Panc1 (cell line): ENCODE measurements at regions not wholly inside any gene's neighbourhood (a gene's known extent, or its start where the extent isn't known, plus 50 kb on each side); places are given as distances from the start of the nearest gene placed in this dataset.

Experiments used
- ATAC-seq: fragments of 200-7000 bp; cut with Tn5 transposase; 2 replicates; pipeline ENCODE4 v1.9.1; 2020; ENCODE audit warnings: mild to moderate bottlenecking, moderate library complexity
- BruUV-seq: library from RNA; stranded (reverse); fragments of 400-500 nt; replicated peaks from 2 replicates; lab custom pipeline; 2021; lab: Mats Ljungman, UMichigan
- CTCF ChIA-PET: fragments of 300-600 bp; sonication (Branson Sonifier 250); formaldehyde crosslinking; loops from one replicate; lab custom pipeline; 2022; ENCODE audit warnings: antibody characterized with exemption; lab: Charles Lee
- POLR2A ChIA-PET: fragments of 300-600 bp; sonication (Branson Sonifier 250); formaldehyde crosslinking; loops from one replicate; lab custom pipeline; 2022; ENCODE audit warnings: antibody characterized with exemption; lab: Charles Lee
- DNase-seq: peaks from one replicate; pipeline ENCODE4 v3.0.0-alpha.2; 2010; ENCODE audit warnings: low read depth, low spot score
- H3K27ac ChIP-seq: 2 replicates; pipeline ENCODE4 v1.5.1; 2011; ENCODE audit warnings: mild to moderate bottlenecking, low read length, inconsistent platforms
- H3K27me3 ChIP-seq: fragments of 200-500 bp; sonication (Bioruptor generic); 2 replicates; pipeline ENCODE4 v1.6.0; 2014; ENCODE audit warnings: low read length, inconsistent platforms; ENCODE audit not compliant: control insufficient read depth, insufficient read depth
- H3K36me3 ChIP-seq: fragments of 200-500 bp; sonication (Bioruptor generic); 2 replicates; pipeline ENCODE4 v1.5.1; 2014; ENCODE audit warnings: inconsistent platforms, mild to moderate bottlenecking, low read length, moderate library complexity; ENCODE audit not compliant: control insufficient read depth, insufficient read depth
- H3K4me1 ChIP-seq: 2 replicates; pipeline ENCODE4 v1.5.1; 2011; ENCODE audit warnings: inconsistent platforms, mild to moderate bottlenecking, low read length, moderate library complexity; ENCODE audit not compliant: control insufficient read depth, insufficient read depth
- H3K4me3 ChIP-seq, 2 experiments: 2 replicates each; pipeline ENCODE4 v1.5.1; 2011 to 2012; ENCODE audit warnings: low read depth in 2 of 2, low read length in 2 of 2, mild to moderate bottlenecking in 2 of 2, inconsistent platforms in 1 of 2, moderate library complexity in 1 of 2
- H3K9me3 ChIP-seq: fragments of 200-500 bp; sonication (Bioruptor generic); 2 replicates; pipeline ENCODE4 v1.5.1; 2014; ENCODE audit warnings: low read depth, mild to moderate bottlenecking, inconsistent platforms, low read length, moderate library complexity; ENCODE audit not compliant: control insufficient read depth, insufficient read depth
- POLR2AphosphoS5 ChIP-seq: IDR thresholded peaks from 2 replicates; pipeline ENCODE4 v1.6.1; 2012; ENCODE audit warnings: mild to moderate bottlenecking, low read depth, low read length, moderate library complexity
- REST ChIP-seq, 2 experiments: IDR thresholded peaks; 2 replicates each; pipeline ENCODE4 v1.6.1; 2011 to 2012; ENCODE audit warnings: low read depth in 2 of 2, control low read depth in 1 of 2, low read length in 1 of 2, mild to moderate bottlenecking in 1 of 2, moderate library complexity in 1 of 2; ENCODE audit not compliant: insufficient read depth in 1 of 2
- SIN3A ChIP-seq: IDR thresholded peaks from 2 replicates; pipeline ENCODE4 v1.6.1; 2012; ENCODE audit warnings: low read depth, mild to moderate bottlenecking, low read length, moderate library complexity, borderline replicate concordance; ENCODE audit not compliant: insufficient read depth
- TCF7L2 ChIP-seq: IDR thresholded peaks from 2 replicates; pipeline ENCODE4 v1.6.1; 2011; ENCODE audit warnings: mild to moderate bottlenecking, low read depth, low read length, inconsistent platforms
- in situ Hi-C: cut with HindIII; loops from 2 replicates; pipeline ENCODE4 v1.10.0; 2016; ENCODE audit warnings: low sequenced_read_pairs, low pct_unique_long_range_greater_than_20kb
- intact Hi-C: fragments of 100-400 bp; cut with micrococcal nuclease; formaldehyde crosslinking; loops from one replicate; pipeline ENCODE4 v1.10.0; 2022; ENCODE audit not compliant: unreplicated experiment
- TF ChIP-seq, protein P1 (sequence below): fragments of 450-650 bp; IDR thresholded peaks from 2 replicates; pipeline ENCODE4 v1.5.1; 2017; ENCODE audit warnings: mild to moderate bottlenecking

GRCh38 chr10:33732161-33732680 lies 397.8 kb upstream of the NRP1 start:
- H3K36me3 ChIP-seq: no peaks in the 10 kb centered on the region
- POLR2A ChIA-PET: no interaction called here
- CTCF ChIA-PET: no interaction called here
- ATAC-seq (no peak), DNase-seq (no peak)
- H3K4me3 ChIP-seq: no peak overlapping the region
- in situ Hi-C loops (no loop called here), intact Hi-C loops (no loop called here)
- H3K27ac ChIP-seq: no peak overlapping the region
- TF ChIP-seq SIN3A (no peak), REST (IDR thresholded peaks at IDR 0.05; ENCODE audit: insufficient read depth in 1 of 2, low read depth in 2 of 2, low read length in 1 of 2) (no peak)
- TF ChIP-seq, protein P1, sequence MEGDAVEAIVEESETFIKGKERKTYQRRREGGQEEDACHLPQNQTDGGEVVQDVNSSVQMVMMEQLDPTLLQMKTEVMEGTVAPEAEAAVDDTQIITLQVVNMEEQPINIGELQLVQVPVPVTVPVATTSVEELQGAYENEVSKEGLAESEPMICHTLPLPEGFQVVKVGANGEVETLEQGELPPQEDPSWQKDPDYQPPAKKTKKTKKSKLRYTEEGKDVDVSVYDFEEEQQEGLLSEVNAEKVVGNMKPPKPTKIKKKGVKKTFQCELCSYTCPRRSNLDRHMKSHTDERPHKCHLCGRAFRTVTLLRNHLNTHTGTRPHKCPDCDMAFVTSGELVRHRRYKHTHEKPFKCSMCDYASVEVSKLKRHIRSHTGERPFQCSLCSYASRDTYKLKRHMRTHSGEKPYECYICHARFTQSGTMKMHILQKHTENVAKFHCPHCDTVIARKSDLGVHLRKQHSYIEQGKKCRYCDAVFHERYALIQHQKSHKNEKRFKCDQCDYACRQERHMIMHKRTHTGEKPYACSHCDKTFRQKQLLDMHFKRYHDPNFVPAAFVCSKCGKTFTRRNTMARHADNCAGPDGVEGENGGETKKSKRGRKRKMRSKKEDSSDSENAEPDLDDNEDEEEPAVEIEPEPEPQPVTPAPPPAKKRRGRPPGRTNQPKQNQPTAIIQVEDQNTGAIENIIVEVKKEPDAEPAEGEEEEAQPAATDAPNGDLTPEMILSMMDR: no peak
- no peaks in the 10 kb centered on the region for H3K27me3 ChIP-seq
- no TSS peak for BruUV-seq
- no peaks in the 10 kb centered on the region for H3K9me3 ChIP-seq
- no peaks in the 10 kb centered on the region for H3K4me1 ChIP-seq

GRCh38 chr10:33731322-33731721 lies 396.9 kb upstream of the NRP1 start:
- H3K4me3 ChIP-seq: no peak overlapping the region
- ATAC-seq (no peak), DNase-seq (no peak)
- no peaks in the 10 kb centered on the region for H3K36me3 ChIP-seq
- no peaks in the 10 kb centered on the region for H3K9me3 ChIP-seq
- H3K4me1 ChIP-seq: no peaks in the 10 kb centered on the region
- BruUV-seq: no TSS peak
- TF ChIP-seq SIN3A: no peak
- no peak for TF ChIP-seq POLR2AphosphoS5
- no peak for TF ChIP-seq TCF7L2
- no peak for TF ChIP-seq REST (IDR thresholded peaks at IDR 0.05; ENCODE audit: insufficient read depth in 1 of 2, low read depth in 2 of 2, low read length in 1 of 2)
- TF ChIP-seq, protein P1: no peak
- in situ Hi-C loops (no loop called here), intact Hi-C loops (no loop called here)
- no peaks in the 10 kb centered on the region for H3K27me3 ChIP-seq
- POLR2A ChIA-PET: no interaction called here
- CTCF ChIA-PET: no interaction called here
- H3K27ac ChIP-seq: no peak overlapping the region
